Liver (tissue), 8 donors: ENCODE measurements at regions not wholly inside any gene's neighbourhood (a gene's known extent, or its start where the extent isn't known, plus 50 kb on each side); places are given as distances from the start of the nearest gene placed in this dataset.

ENCODE experiments used
- DNase-seq: peaks from one replicate; pipeline ENCODE4 v3.0.0-alpha.2; 2017; ENCODE audit warnings: low spot score
- H3K27ac ChIP-seq, 2 donors: one replicate each; pipeline ENCODE4 v1.7.0; 2013; ENCODE audit warnings: inconsistent platforms in 2 of 2, low read length in 2 of 2, control low read depth in 1 of 2, low read depth in 1 of 2, mild to moderate bottlenecking in 1 of 2
- H3K27me3 ChIP-seq, 4 donors: one replicate each; pipeline versions ENCODE4 v1.6.1 to v1.7.0; 2013; ENCODE audit warnings: low read length in 3 of 4, inconsistent platforms in 1 of 4, mild to moderate bottlenecking in 1 of 4, moderate library complexity in 1 of 4; ENCODE audit not compliant: control insufficient read depth in 4 of 4, insufficient read depth in 4 of 4
- H3K36me3 ChIP-seq, 4 donors: one replicate each; pipeline versions ENCODE4 v1.6.1 to v1.7.0; 2013; ENCODE audit warnings: low read length in 3 of 4, mild to moderate bottlenecking in 3 of 4, low read depth in 1 of 4, moderate library complexity in 1 of 4; ENCODE audit not compliant: control insufficient read depth in 4 of 4, insufficient read depth in 3 of 4
- H3K4me1 ChIP-seq, 4 donors: one replicate each; pipeline versions ENCODE4 v1.6.1 to v1.7.0; 2013; ENCODE audit warnings: low read length in 3 of 4, mild to moderate bottlenecking in 3 of 4, moderate library complexity in 1 of 4; ENCODE audit not compliant: control insufficient read depth in 4 of 4, insufficient read depth in 4 of 4
- H3K4me3 ChIP-seq, 3 donors: one replicate each; pipeline versions ENCODE4 v1.6.1 to v1.7.0; 2013; ENCODE audit warnings: low read length in 3 of 3, control low read depth in 1 of 3, low read depth in 1 of 3, mild to moderate bottlenecking in 1 of 3
- H3K9ac ChIP-seq, 2 donors: one replicate each; pipeline ENCODE4 v1.7.0; 2013; ENCODE audit warnings: low read length in 2 of 2, mild to moderate bottlenecking in 2 of 2, moderate library complexity in 2 of 2, control low read depth in 1 of 2, low read depth in 1 of 2
- H3K9me3 ChIP-seq, 4 donors: one replicate each; pipeline versions ENCODE4 v1.6.1 to v1.7.0; 2013; ENCODE audit warnings: low read length in 3 of 4; ENCODE audit not compliant: control insufficient read depth in 4 of 4
- CTCF ChIP-seq: fragments of 150-350 bp; IDR thresholded peaks from 2 replicates; pipeline ENCODE4 v1.5.1; 2017; ENCODE audit warnings: improper control_type of control experiment, low read depth, low read length; ENCODE audit not compliant: missing input control
- EGR1 ChIP-seq, 2 donors: IDR thresholded peaks; 2 replicates each; pipeline ENCODE4 v1.6.1; 2016 to 2018; ENCODE audit warnings: antibody characterized with exemption in 2 of 2, low read depth in 2 of 2
- FOXA1 ChIP-seq: IDR thresholded peaks from 2 replicates; pipeline ENCODE4 v1.6.1; 2016; ENCODE audit warnings: antibody characterized with exemption
- FOXA2 ChIP-seq: IDR thresholded peaks from 2 replicates; pipeline ENCODE4 v1.6.1; 2016; ENCODE audit warnings: antibody characterized with exemption
- HNF4A ChIP-seq, 2 donors: conservative IDR thresholded peaks; 2 replicates each; pipeline ENCODE4 v1.6.1; 2016; ENCODE audit warnings: antibody characterized with exemption in 2 of 2, mild to moderate bottlenecking in 2 of 2
- HNF4G ChIP-seq: IDR thresholded peaks from 2 replicates; pipeline ENCODE4 v1.6.1; 2016; ENCODE audit warnings: antibody characterized with exemption
- MAX ChIP-seq: IDR thresholded peaks from 2 replicates; pipeline ENCODE4 v1.6.1; 2016; ENCODE audit warnings: antibody characterized with exemption
- NR2F2 ChIP-seq: IDR thresholded peaks from 2 replicates; pipeline ENCODE4 v1.6.1; 2016; ENCODE audit warnings: antibody characterized with exemption
- RAD21 ChIP-seq, 2 donors: IDR thresholded peaks; 2 replicates each; pipeline ENCODE4 v1.6.1; 2016; ENCODE audit warnings: antibody characterized with exemption in 2 of 2, mild to moderate bottlenecking in 2 of 2
- REST ChIP-seq: IDR thresholded peaks from 2 replicates; pipeline ENCODE4 v1.6.1; 2016; ENCODE audit warnings: antibody characterized with exemption, mild to moderate bottlenecking
- RXRA ChIP-seq, 2 donors: IDR thresholded peaks; 2 replicates each; pipeline ENCODE4 v1.6.1; 2017 to 2018; ENCODE audit warnings: antibody characterized with exemption in 2 of 2, mild to moderate bottlenecking in 1 of 2
- SP1 ChIP-seq: IDR thresholded peaks from 2 replicates; pipeline ENCODE4 v1.6.1; 2018; ENCODE audit warnings: antibody characterized with exemption, mild to moderate bottlenecking
- TAF1 ChIP-seq: conservative IDR thresholded peaks from 2 replicates; pipeline ENCODE4 v1.6.1; 2016; ENCODE audit warnings: antibody characterized with exemption, mild to moderate bottlenecking
- YY1 ChIP-seq: IDR thresholded peaks from 2 replicates; pipeline ENCODE4 v1.6.1; 2016; ENCODE audit warnings: antibody characterized with exemption, mild to moderate bottlenecking
- ZBTB33 ChIP-seq: IDR thresholded peaks from 2 replicates; pipeline ENCODE4 v1.6.1; 2016; ENCODE audit warnings: antibody characterized with exemption
- WGBS: extraction: QIAGEN DNeasy Blood & Tissue Kit; methylation state at CpG from one replicate; pipeline ENCODE4 v1.1.7; 2013; 5-methylcytosine and 5-hydroxymethylcytosine counted together
- donor health status: healthy.
- donor health status: healthy.
- donor health status: healthy.
- donor health status: healthy.
- donor health status: healthy.

GRCh38 chr1:232177438-232177837 is 452.5 kb downstream of the SIPA1L2 start (continued):
- TF ChIP-seq FOXA2: no peak
- TF ChIP-seq TAF1: no peak

GRCh38 chr1:232176222-232176621 is 453.7 kb downstream of the SIPA1L2 start:
- Histone ChIP-seq H3K27ac (no peak overlapping the region), H3K4me1 (peaks cover 0 to 1% (median 0%) of the 10 kb centered on the region in 4 donors)
- 81% methylated on average over 2 of the region's 2 CpGs for WGBS

More at GRCh38 chr1:232176222-232176621, 453.7 kb downstream of the SIPA1L2 start:
- H3K4me3 ChIP-seq: no peak overlapping the region
- peaks cover 0 to 6% (median 0%) of the 10 kb centered on the region in 4 donors for H3K27me3 ChIP-seq
- no peak for DNase-seq
- no peaks in the 10 kb centered on the region for H3K36me3 ChIP-seq
- no peak overlapping the region for H3K9ac ChIP-seq
- peaks cover 0 to 2% (median 0%) of the 10 kb centered on the region in 4 donors for H3K9me3 ChIP-seq
- TF ChIP-seq HNF4A (conservative IDR thresholded peaks at IDR 0.05) (no peak), NR2F2 (no peak), FOXA1 (no peak), YY1 (no peak), CTCF (no peak), TAF1 (no peak), SP1 (no peak), REST (no peak), ZBTB33 (no peak), FOXA2 (no peak), RXRA (IDR thresholded peaks at IDR 0.05) (no peak), MAX (no peak), RAD21 (IDR thresholded peaks at IDR 0.05) (no peak), EGR1 (IDR thresholded peaks at IDR 0.05; ENCODE audit: low read depth in 2 of 2) (no peak), HNF4G (no peak)
